H4 (cell line): ENCODE measurements at regions not wholly inside any gene's neighbourhood (a gene's known extent, or its start where the extent isn't known, plus 50 kb on each side); places are given as distances from the start of the nearest gene placed in this dataset.
A peak's percentile ranks its signal among the peaks of the same experiment; 100 is the strongest.
"Not testable (repeated sequence)": the region's sequence is repeated elsewhere in the genome, so short reads cannot be mapped to it uniquely, and the experiment has no call there.

Experiments
- DNase-seq: peaks from one replicate; pipeline ENCODE4 v3.0.0-alpha.2; 2015; ENCODE audit warnings: low spot score

DNA sequence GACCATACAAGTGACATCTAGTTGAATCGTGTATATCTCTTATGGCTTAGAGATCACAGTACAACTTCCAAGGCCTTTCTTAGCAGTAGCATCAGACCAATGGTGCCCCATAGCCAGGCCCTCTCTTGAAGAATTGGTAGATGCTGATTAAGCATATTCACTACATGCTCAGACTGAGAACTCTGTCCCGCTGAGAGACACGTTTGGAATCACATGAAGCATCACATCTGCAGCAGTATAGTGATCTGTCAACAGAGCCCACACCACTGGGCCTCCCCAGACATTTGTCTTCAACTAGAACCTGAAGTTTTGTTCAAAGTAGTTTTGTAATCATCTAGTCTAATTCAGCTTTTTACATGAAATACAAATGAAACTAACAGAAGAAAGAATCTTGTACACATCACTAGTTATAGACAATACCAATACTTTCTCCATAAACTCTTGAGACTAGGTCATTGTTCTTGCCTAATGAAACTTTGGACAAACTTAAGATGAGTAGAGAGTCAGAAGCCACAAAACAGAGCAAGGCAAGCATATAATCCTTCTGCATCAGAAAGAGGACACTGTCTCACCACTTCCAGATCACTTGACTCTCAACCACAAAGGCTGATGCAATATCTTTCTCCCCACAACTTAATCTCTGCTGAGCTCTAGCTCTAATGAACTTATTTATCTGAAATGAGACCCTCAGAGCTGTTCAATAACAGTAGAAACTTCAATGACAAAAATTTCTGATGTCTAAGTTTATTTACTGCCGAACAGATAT, 182.7 kb downstream of the TBX18 start:
- peak; percentile 10 for DNase-seq

DNA sequence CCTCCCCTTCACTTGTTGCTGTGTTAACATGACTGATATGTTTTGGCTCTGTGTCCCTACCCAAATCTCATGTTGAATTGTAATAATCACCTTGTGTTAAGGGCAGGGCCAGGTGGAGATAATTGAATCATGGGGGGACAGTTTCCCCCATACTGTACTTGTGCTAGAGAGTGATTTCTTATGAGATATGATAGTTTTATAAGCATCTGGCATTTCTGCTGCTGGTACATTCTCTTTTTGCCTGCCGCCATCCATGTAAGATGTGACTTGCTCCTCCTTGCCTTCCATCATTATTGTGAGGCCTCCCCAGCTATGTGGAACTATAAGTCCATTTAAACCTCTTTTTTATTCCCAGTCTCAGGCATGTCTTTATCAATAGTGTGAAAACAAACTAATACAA, 185.0 kb downstream of the TBX18 start:
- DNase-seq, result no peak

- no peak for DNase-seq
Observed at GRCh38 chr6:84576029-84576428, 188.4 kb downstream of the TBX18 start.

- DNase-seq, result peak; percentile 47
Observed at GRCh38 chr6:84575264-84575663, 189.1 kb downstream of the TBX18 start.

DNA sequence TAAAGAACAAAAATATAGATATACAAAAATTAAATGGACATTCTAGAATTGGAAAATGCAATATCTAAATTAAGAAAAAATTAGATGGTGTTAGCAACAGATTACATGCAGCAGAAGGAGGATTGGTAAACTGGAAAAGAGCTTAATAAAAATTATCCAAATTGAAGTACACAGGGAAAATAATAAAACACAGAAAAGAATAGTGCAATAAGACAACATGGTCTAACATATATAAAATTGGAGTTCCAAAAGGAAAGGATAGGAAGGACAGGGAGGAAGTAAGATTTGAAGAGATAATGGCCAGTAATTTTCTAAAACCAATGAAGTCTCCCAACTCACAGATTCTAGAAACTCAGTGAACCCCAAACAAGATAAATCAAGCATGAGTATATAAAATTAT, 194.5 kb downstream of the TBX18 start:
- DNase-seq, result no peak

DNA sequence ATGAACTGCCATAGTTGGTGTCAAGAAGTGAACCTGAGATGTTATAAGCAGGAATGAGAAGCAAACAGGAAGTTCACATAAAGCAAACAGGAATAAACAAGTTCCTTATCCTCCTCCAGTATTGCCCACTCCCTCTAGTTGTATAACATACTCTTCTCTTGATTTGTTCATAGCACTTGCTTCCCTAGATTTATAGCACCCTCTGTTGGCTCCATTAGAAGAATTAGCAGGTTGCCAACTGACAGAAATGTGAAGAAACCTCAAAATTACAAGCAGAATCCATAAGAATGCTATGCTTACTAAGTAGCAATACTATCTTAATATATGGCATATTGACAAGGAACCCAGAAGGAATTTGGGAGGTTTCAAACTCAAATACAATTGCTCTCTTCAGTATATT, 195.4 kb downstream of the TBX18 start:
- peak; percentile 5 for DNase-seq

DNA sequence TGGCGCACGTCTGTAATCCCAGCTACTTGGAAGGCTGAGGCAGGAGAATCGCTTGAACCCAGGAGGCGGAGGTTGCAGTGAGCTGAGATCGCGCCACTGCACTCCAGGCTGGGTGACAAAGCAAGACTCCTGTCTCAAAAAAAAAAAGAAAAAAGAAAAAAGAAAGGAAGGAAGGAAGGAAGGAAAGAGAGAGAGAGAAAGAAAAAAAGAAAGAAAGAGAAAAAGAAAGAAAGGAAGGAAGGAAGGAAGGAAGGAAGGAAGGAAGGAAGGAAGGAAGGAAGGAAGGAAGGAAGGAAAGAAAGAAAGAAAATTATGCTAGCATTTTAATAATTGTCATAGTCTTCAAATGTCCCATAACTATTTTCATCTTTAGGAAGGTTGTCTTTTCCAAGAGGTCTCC, 198.7 kb downstream of the TBX18 start:
- DNase-seq, result not testable (repeated sequence)

DNA sequence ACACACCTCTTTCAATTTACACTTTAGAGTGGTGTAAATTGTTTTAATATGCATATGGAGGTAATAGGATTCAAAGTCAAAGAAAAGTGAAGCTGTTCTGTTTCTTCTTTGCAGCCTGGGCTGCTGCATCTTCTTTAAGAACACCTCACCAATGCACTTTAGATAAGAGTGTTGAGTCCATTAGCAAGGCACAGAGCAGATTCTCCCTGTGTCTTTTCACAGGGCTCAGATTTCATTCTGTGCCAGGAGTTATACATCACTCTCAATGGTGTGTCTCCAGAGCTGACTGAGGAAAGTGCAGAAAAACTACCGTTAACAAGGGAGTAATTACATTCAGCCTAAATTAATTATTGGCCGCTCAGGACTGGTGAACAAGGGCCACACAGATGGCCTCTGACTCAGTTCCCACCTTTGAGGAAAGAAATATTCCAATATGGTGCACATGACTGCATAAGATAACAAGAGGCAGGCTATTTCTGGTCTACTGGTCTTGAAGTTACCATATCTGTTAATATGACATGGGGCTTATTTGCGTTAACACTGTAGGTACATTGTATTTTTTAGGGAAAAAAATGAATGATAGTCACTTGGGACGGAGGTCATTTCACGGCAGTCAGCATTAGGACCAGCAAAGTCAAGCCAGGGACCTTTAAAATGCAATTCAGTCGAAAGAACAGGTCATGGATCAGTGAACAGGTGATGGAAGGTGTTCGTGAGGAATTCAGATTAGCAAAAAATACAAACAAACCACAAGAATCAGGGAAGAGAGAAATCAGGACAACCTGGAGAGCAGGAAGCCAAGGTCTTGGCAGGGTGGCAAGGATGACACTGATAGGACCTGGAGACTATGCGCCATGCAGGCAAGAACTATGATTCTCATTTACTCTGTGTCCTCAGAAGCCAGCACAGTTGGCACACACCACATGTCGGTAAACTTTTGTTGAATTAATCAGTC, 203.7 kb downstream of the TBX18 start:
- no peak for DNase-seq

- DNase-seq, result no peak
Observed at GRCh38 chr6:84556541-84557335, 207.7 kb downstream of the TBX18 start.

DNA sequence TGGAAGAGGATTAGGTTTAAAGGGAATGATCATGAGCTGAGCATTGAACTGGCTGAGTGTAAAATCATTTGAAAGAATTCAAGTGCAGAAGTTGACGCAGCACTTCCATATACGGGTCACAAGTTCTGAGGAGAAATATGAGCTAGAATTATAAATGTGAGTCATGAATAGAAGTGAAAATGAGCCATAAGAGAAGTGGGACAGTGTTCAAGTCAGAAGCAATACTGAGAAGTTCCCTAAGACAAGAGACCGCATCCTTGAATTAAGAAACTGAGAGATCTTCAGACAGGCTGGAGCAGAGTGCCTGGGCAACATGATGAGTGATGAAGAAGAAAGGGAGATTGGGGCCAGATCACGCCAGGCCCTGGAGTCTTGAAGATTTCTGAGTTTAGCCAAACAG, 209.7 kb downstream of the TBX18 start:
- no peak for DNase-seq

DNA sequence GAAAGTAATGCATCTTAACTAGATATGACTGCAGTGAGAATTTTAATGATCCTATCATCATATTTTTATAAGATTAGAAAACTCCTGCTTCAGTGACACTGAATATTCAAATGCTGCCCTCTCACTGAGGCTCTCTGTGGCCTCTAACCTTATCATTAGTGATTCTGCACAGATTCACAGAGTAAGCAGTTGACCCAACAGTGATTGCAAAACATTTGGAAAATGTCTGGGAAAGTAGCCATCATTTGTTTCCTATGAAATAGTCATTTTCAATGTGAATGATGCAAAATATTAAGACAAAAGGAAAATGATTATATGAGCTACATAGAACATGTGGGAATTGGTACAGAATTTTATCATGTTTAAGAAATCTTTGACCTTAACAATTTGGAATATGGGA, 210.3 kb downstream of the TBX18 start:
- DNase-seq, result no peak

DNA sequence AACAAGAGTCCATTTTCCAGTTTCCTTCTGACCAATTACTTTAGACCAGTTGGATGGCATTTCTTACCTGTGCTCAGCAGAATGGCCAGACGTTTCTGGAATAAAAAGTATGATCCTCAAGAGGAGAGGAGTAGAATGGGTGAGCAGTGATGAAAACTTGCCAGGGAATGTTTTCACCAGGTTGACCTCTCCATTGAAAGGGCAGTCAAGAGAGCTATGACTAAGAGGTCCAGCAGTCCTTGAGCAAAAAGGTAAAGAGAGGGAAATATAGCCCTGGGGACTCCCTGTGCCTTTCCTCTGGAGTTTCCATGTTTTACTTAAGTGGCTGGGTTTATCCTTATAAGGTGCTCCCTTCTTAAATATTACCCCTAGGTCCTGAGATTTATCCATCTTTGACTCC, 210.9 kb downstream of the TBX18 start:
- DNase-seq, result no peak

- DNase-seq, result no peak
Observed at GRCh38 chr6:84551797-84552196, 212.6 kb downstream of the TBX18 start.

- DNase-seq, result no peak
Observed at GRCh38 chr6:84549917-84550316, 214.5 kb downstream of the TBX18 start.

DNA sequence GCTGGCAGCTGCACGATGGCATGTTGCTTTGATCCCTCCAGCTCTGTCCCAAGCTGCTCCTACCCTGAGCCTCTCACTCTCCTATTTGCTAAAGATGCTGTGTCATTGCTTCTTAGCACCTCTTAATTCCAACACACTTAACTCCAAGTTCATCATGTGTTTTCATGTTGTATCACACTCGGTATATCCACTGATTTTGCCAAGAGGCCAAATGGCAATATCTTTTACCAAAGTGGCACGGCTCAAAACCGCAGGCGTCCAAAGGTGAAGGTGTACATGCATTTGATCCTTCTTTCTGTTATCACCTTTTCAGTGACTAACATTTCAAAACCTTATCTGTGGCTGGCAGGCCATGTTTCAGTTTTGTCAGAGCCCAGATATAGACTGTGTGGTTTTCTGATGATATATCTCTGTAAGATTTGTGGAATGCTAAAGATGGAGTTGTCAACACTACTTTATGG, 217.0 kb downstream of the TBX18 start:
- DNase-seq, result peak; percentile 3

GRCh38 chr6:84546427-84546914, 217.9 kb downstream of the TBX18 start:
- DNase-seq, result no peak

GRCh38 chr6:84539122-84539856, 225.1 kb downstream of the TBX18 start:
- DNase-seq, result no peak

GRCh38 chr6:84536885-84537638, 227.3 kb downstream of the TBX18 start:
- DNase-seq, result no peak

GRCh38 chr6:84528201-84528600, 236.2 kb downstream of the TBX18 start:
- DNase-seq, result no peak

- DNase-seq, result no peak
Observed at GRCh38 chr6:84526631-84527030, 237.8 kb downstream of the TBX18 start.
